Peyer's patch (tissue), 4 donors: ENCODE measurements at regions not wholly inside any gene's neighbourhood (a gene's known extent, or its start where the extent isn't known, plus 50 kb on each side); places are given as distances from the start of the nearest gene placed in this dataset.

ENCODE experiments used
- CTCF ChIP-seq, 6 experiments: fragments of 450-650 bp in 4 of 6; fragments of 200-600 bp in 2 of 6; sonication (generic) in 1 of 6; IDR thresholded peaks; one replicate each; pipeline ENCODE4 v1.5.1; 2017 to 2019; ENCODE audit warnings: antibody characterized with exemption in 6 of 6, mild to moderate bottlenecking in 3 of 6, moderate library complexity in 1 of 6
- POLR2A ChIP-seq, 2 donors: fragments of 450-650 bp; IDR thresholded peaks; one replicate each; pipeline ENCODE4 v1.5.1; 2017; ENCODE audit warnings: antibody characterized with exemption in 2 of 2, mild to moderate bottlenecking in 2 of 2, moderate library complexity in 2 of 2

- TF ChIP-seq CTCF (IDR thresholded peaks at IDR 0.05) (no peak), POLR2A (IDR thresholded peaks at IDR 0.05) (no peak)
Observed at GRCh38 chr16:22614271-22614947, 103.7 kb downstream of the NPIPB5 start.
